Vagina (tissue), 2 donors: ENCODE measurements at regions not wholly inside any gene's neighbourhood (a gene's known extent, or its start where the extent isn't known, plus 50 kb on each side); places are given as distances from the start of the nearest gene placed in this dataset.

ENCODE experiments used
- POLR2A ChIP-seq, 2 donors: fragments of 450-650 bp; IDR thresholded peaks; one replicate each; pipeline ENCODE4 v1.6.1; 2017; ENCODE audit warnings: antibody characterized with exemption in 2 of 2, mild to moderate bottlenecking in 2 of 2, moderate library complexity in 2 of 2
- POLR2AphosphoS5 ChIP-seq, 2 donors: sonication (generic); formaldehyde crosslinking; IDR thresholded peaks; one replicate each; pipeline ENCODE4 v1.9.0; 2017; ENCODE audit warnings: antibody characterized with exemption in 2 of 2, mild to moderate bottlenecking in 2 of 2, low read depth in 1 of 2; ENCODE audit not compliant: insufficient read depth in 1 of 2
- TF ChIP-seq, protein P1 (sequence below), 3 experiments: fragments of 450-650 bp in 2 of 3; fragments of 200-600 bp in 1 of 3; sonication (generic) in 1 of 3; IDR thresholded peaks; one replicate each; pipeline ENCODE4 v1.5.1; 2017 to 2019; ENCODE audit warnings: antibody characterized with exemption in 3 of 3, mild to moderate bottlenecking in 2 of 3, moderate library complexity in 2 of 3

DNA sequence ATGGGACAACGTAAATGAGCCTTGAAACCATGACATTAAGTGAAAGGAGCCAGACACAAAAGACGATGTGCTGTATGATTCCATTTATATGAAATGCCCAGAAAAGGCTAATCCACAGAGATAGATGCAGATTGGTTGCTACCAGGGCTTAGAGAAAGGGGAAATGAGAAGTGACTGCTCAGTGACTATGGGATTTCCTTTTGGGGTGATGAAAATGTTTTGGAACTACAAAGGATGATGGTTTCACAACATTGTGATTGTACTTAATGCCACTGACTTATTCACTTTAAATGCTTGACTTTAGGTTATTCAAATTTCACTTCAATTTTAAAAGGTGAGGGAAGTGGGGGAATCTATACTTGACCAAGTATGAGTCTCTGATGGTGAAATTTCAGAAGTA, 414.3 kb downstream of the SETD4 start:
- TF ChIP-seq POLR2A (IDR thresholded peaks at IDR 0.05) (no peak), POLR2AphosphoS5 (IDR thresholded peaks at IDR 0.05; ENCODE audit: insufficient read depth in 1 of 2, low read depth in 1 of 2) (no peak)
- TF ChIP-seq, protein P1, sequence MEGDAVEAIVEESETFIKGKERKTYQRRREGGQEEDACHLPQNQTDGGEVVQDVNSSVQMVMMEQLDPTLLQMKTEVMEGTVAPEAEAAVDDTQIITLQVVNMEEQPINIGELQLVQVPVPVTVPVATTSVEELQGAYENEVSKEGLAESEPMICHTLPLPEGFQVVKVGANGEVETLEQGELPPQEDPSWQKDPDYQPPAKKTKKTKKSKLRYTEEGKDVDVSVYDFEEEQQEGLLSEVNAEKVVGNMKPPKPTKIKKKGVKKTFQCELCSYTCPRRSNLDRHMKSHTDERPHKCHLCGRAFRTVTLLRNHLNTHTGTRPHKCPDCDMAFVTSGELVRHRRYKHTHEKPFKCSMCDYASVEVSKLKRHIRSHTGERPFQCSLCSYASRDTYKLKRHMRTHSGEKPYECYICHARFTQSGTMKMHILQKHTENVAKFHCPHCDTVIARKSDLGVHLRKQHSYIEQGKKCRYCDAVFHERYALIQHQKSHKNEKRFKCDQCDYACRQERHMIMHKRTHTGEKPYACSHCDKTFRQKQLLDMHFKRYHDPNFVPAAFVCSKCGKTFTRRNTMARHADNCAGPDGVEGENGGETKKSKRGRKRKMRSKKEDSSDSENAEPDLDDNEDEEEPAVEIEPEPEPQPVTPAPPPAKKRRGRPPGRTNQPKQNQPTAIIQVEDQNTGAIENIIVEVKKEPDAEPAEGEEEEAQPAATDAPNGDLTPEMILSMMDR (IDR thresholded peaks at IDR 0.05): no peak
